Keratinocyte (primary cell): ENCODE measurements at regions not wholly inside any gene's neighbourhood (a gene's known extent, or its start where the extent isn't known, plus 50 kb on each side); places are given as distances from the start of the nearest gene placed in this dataset.

Source experiments
- DNase-seq: peaks from one replicate; pipeline ENCODE4 v3.0.0-alpha.2; 2011; ENCODE audit warnings: low read depth, missing footprints, low spot score
- FAIRE-seq: peaks from 2 replicates; lab custom pipeline; 2011; peaks lifted over from hg19 to GRCh38; lab: Jason Lieb, UNC
- H2AFZ ChIP-seq: 2 replicates; pipeline ENCODE4 v1.6.0; 2012; ENCODE audit warnings: low read length, control low read depth, inconsistent platforms; ENCODE audit not compliant: control insufficient read depth
- H3K27ac ChIP-seq: 2 replicates; pipeline ENCODE4 v1.5.1; 2011; ENCODE audit warnings: low read length; ENCODE audit not compliant: control insufficient read depth, insufficient read depth
- H3K27me3 ChIP-seq: 3 replicates; pipeline ENCODE4 v1.6.0; 2011; ENCODE audit warnings: low read length; ENCODE audit not compliant: control insufficient read depth, insufficient read depth; ENCODE audit errors: extremely low read depth
- H3K36me3 ChIP-seq, 2 experiments: 2 replicates in 1 of 2; 3 replicates in 1 of 2; pipeline ENCODE4 v1.5.1; 2011; ENCODE audit warnings: low read length in 2 of 2, mild to moderate bottlenecking in 1 of 2; ENCODE audit not compliant: control insufficient read depth in 2 of 2, insufficient read depth in 2 of 2; ENCODE audit errors: extremely low read depth in 1 of 2
- H3K4me1 ChIP-seq: 3 replicates; pipeline ENCODE4 v1.5.1; 2011; ENCODE audit warnings: low read length; ENCODE audit not compliant: control insufficient read depth, insufficient read depth; ENCODE audit errors: extremely low read depth
- H3K4me2 ChIP-seq: 3 replicates; pipeline ENCODE4 v1.6.0; 2011; ENCODE audit warnings: low read depth, low read length; ENCODE audit not compliant: control insufficient read depth, insufficient read depth; ENCODE audit errors: extremely low read depth
- H3K4me3 ChIP-seq, 3 experiments: fragments of 200-600 bp in 1 of 3; sonication (generic) in 1 of 3; 2 replicates in 2 of 3; 3 replicates in 1 of 3; pipeline ENCODE4 v1.5.1; 2011 to 2016; ENCODE audit warnings: low read length in 3 of 3, mild to moderate bottlenecking in 3 of 3, control low read depth in 2 of 3, inconsistent platforms in 1 of 3, low read depth in 1 of 3, mixed read lengths in 1 of 3, mixed run types in 1 of 3, moderate library complexity in 1 of 3; ENCODE audit not compliant: control insufficient read depth in 2 of 3, insufficient read depth in 2 of 3; ENCODE audit errors: extremely low read depth in 1 of 3
- H3K79me2 ChIP-seq: 2 replicates; pipeline ENCODE4 v1.6.0; 2012; ENCODE audit warnings: low read length; ENCODE audit not compliant: control insufficient read depth, insufficient read depth
- H3K9ac ChIP-seq: 3 replicates; pipeline ENCODE4 v1.6.0; 2011; ENCODE audit warnings: low read length; ENCODE audit not compliant: control insufficient read depth, insufficient read depth; ENCODE audit errors: extremely low read depth
- H3K9me1 ChIP-seq: 3 replicates; pipeline ENCODE4 v1.6.0; 2011; ENCODE audit warnings: low read length; ENCODE audit not compliant: control insufficient read depth, insufficient read depth; ENCODE audit errors: extremely low read depth
- H3K9me3 ChIP-seq: 2 replicates; pipeline ENCODE4 v1.5.1; 2012; ENCODE audit warnings: low read depth, low read length; ENCODE audit not compliant: control insufficient read depth
- H4K20me1 ChIP-seq: 3 replicates; pipeline ENCODE4 v1.6.0; 2011; ENCODE audit warnings: low read length; ENCODE audit not compliant: control insufficient read depth, insufficient read depth; ENCODE audit errors: extremely low read depth
- CTCF ChIP-seq, 3 experiments: IDR thresholded peaks in 1 of 3; conservative IDR thresholded peaks in 1 of 3; optimal IDR thresholded peaks in 1 of 3; 2 replicates in 2 of 3; 3 replicates in 1 of 3; pipeline versions ENCODE3 to v1.5.1; 2011; ENCODE audit warnings: low read length in 3 of 3, mild to moderate bottlenecking in 3 of 3, moderate library complexity in 2 of 3, control low read depth in 1 of 3, inconsistent platforms in 1 of 3; ENCODE audit not compliant: insufficient read depth in 2 of 3; ENCODE audit errors: extremely low read depth in 1 of 3
- EZH2 ChIP-seq: IDR thresholded peaks from one replicate; pipeline ENCODE4 v1.6.1; 2012; ENCODE audit warnings: inconsistent platforms, mild to moderate bottlenecking, low read length, moderate library complexity
- dilution Hi-C: fragments of 300-500 bp; cut with MboI; formaldehyde crosslinking; loops from one replicate; pipeline ENCODE4 v1.7.0; 2020; ENCODE audit warnings: low sequenced_read_pairs; ENCODE audit not compliant: extremely low pct_ligation_motif_present

- FAIRE-seq (no peak), DNase-seq (no peak)
- H3K9me3 ChIP-seq = no peaks in the 10 kb centered on the region
- H3K4me2 ChIP-seq = no peak overlapping the region
- no peaks in the 10 kb centered on the region for H3K36me3 ChIP-seq
- no peak overlapping the region for H3K4me3 ChIP-seq
- H2AFZ ChIP-seq = no peak overlapping the region
- dilution Hi-C loops = no loop called here
- TF ChIP-seq EZH2 (no peak), CTCF (optimal IDR thresholded peaks at IDR 0.05 in 1 of 3, IDR thresholded peaks at IDR 0.05 in 1 of 3, conservative IDR thresholded peaks at IDR 0.05 in 1 of 3; ENCODE audit: extremely low read depth in 1 of 3, insufficient read depth in 2 of 3, low read length in 3 of 3) (no peak)
- H3K9ac ChIP-seq = no peak overlapping the region
- no peak overlapping the region for H3K27ac ChIP-seq
- no peaks in the 10 kb centered on the region for H3K4me1 ChIP-seq
- H3K9me1 ChIP-seq = peaks cover 2% of the 10 kb centered on the region
- peaks cover 23% of the 10 kb centered on the region for H3K27me3 ChIP-seq
- H3K79me2 ChIP-seq = no peaks in the 10 kb centered on the region
- no peaks in the 10 kb centered on the region for H4K20me1 ChIP-seq
These were observed 162.9 kb upstream of the RAB4A start for GRCh38 chr1:229107972-229108371.

GRCh38 chr1:229108598-229109201, 162.2 kb upstream of the RAB4A start:
- dilution Hi-C loops = no loop called here
- H2AFZ ChIP-seq = no peak overlapping the region
- H3K4me1 ChIP-seq = no peaks in the 10 kb centered on the region
- no peaks in the 10 kb centered on the region for H3K79me2 ChIP-seq
- no peak for FAIRE-seq
- no peak for DNase-seq
- H4K20me1 ChIP-seq = no peaks in the 10 kb centered on the region
- no peak overlapping the region for H3K4me2 ChIP-seq
- no peak for TF ChIP-seq EZH2
- TF ChIP-seq CTCF (optimal IDR thresholded peaks at IDR 0.05 in 1 of 3, IDR thresholded peaks at IDR 0.05 in 1 of 3, conservative IDR thresholded peaks at IDR 0.05 in 1 of 3; ENCODE audit: extremely low read depth in 1 of 3, insufficient read depth in 2 of 3, low read length in 3 of 3) = no peak
- H3K36me3 ChIP-seq = no peaks in the 10 kb centered on the region
- H3K4me3 ChIP-seq = no peak overlapping the region
- H3K9me3 ChIP-seq = no peaks in the 10 kb centered on the region
- H3K9ac ChIP-seq = no peak overlapping the region
- no peak overlapping the region for H3K27ac ChIP-seq
- H3K9me1 ChIP-seq = peaks cover 2% of the 10 kb centered on the region
- H3K27me3 ChIP-seq = peaks cover 23% of the 10 kb centered on the region
